ENCODE measurements at regions not wholly inside any gene's neighbourhood (a gene's known extent, or its start where the extent isn't known, plus 50 kb on each side); places are given as distances from the start of the nearest gene placed in this dataset.

DNA sequence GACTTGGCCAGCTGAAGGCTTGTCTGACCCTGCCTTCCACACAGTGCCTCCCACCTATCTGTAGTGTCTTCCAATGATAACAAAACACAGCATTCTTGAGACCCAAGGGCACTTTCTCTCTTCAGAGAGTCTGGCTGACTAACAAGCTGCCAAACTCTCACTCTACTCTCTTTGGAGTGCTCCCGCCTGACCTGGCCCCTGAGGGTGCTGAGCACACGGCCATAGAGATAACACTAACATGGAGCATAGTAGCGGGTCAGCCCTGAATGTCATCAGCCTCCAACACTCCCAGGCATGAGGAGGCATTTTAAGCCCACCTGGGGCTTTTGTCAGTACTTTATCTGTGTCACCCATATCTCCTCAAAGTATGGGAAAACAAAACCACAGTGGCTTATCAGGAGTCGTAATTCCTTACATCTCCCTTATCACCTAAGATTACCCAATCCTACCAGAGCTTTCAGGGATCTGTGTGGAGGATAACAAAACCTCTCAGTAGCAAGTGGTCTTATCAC is 160.3 kb upstream of the TCF4 start (continued):
- TF ChIP-seq, protein P1, sequence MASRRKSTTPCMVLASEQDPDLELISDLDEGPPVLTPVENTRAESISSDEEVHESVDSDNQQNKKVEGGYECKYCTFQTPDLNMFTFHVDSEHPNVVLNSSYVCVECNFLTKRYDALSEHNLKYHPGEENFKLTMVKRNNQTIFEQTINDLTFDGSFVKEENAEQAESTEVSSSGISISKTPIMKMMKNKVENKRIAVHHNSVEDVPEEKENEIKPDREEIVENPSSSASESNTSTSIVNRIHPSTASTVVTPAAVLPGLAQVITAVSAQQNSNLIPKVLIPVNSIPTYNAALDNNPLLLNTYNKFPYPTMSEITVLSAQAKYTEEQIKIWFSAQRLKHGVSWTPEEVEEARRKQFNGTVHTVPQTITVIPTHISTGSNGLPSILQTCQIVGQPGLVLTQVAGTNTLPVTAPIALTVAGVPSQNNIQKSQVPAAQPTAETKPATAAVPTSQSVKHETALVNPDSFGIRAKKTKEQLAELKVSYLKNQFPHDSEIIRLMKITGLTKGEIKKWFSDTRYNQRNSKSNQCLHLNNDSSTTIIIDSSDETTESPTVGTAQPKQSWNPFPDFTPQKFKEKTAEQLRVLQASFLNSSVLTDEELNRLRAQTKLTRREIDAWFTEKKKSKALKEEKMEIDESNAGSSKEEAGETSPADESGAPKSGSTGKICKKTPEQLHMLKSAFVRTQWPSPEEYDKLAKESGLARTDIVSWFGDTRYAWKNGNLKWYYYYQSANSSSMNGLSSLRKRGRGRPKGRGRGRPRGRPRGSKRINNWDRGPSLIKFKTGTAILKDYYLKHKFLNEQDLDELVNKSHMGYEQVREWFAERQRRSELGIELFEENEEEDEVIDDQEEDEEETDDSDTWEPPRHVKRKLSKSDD (conservative IDR thresholded peaks at IDR 0.05; ENCODE audit: low read length), result no peak
- no peak for TF ChIP-seq ILK (tag; IDR thresholded peaks at IDR 0.05; ENCODE audit: borderline replicate concordance, low read depth)
- TF ChIP-seq SMARCA4 (IDR thresholded peaks at IDR 0.05), result peak; percentile 98
- TF ChIP-seq, protein P2, sequence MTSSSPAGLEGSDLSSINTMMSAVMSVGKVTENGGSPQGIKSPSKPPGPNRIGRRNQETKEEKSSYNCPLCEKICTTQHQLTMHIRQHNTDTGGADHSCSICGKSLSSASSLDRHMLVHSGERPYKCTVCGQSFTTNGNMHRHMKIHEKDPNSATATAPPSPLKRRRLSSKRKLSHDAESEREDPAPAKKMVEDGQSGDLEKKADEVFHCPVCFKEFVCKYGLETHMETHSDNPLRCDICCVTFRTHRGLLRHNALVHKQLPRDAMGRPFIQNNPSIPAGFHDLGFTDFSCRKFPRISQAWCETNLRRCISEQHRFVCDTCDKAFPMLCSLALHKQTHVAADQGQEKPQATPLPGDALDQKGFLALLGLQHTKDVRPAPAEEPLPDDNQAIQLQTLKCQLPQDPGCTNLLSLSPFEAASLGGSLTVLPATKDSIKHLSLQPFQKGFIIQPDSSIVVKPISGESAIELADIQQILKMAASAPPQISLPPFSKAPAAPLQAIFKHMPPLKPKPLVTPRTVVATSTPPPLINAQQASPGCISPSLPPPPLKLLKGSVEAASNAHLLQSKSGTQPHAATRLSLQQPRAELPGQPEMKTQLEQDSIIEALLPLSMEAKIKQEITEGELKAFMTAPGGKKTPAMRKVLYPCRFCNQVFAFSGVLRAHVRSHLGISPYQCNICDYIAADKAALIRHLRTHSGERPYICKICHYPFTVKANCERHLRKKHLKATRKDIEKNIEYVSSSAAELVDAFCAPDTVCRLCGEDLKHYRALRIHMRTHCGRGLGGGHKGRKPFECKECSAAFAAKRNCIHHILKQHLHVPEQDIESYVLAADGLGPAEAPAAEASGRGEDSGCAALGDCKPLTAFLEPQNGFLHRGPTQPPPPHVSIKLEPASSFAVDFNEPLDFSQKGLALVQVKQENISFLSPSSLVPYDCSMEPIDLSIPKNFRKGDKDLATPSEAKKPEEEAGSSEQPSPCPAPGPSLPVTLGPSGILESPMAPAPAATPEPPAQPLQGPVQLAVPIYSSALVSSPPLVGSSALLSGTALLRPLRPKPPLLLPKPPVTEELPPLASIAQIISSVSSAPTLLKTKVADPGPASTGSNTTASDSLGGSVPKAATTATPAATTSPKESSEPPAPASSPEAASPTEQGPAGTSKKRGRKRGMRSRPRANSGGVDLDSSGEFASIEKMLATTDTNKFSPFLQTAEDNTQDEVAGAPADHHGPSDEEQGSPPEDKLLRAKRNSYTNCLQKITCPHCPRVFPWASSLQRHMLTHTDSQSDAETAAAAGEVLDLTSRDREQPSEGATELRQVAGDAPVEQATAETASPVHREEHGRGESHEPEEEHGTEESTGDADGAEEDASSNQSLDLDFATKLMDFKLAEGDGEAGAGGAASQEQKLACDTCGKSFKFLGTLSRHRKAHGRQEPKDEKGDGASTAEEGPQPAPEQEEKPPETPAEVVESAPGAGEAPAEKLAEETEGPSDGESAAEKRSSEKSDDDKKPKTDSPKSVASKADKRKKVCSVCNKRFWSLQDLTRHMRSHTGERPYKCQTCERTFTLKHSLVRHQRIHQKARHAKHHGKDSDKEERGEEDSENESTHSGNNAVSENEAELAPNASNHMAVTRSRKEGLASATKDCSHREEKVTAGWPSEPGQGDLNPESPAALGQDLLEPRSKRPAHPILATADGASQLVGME (CRISPR knock-in tag; IDR thresholded peaks at IDR 0.05), result no peak
- no peak for TF ChIP-seq EZH2 (IDR thresholded peaks at IDR 0.05; ENCODE audit: borderline replicate concordance, low read depth, low read length)
- peak; percentile 21; the same call in 1 of the 2 replicates for TF ChIP-seq ZNF239 (CRISPR knock-in tag; IDR thresholded peaks at IDR 0.05)
